ENCODE measurements at regions not wholly inside any gene's neighbourhood (a gene's known extent, or its start where the extent isn't known, plus 50 kb on each side); places are given as distances from the start of the nearest gene placed in this dataset.

DNA sequence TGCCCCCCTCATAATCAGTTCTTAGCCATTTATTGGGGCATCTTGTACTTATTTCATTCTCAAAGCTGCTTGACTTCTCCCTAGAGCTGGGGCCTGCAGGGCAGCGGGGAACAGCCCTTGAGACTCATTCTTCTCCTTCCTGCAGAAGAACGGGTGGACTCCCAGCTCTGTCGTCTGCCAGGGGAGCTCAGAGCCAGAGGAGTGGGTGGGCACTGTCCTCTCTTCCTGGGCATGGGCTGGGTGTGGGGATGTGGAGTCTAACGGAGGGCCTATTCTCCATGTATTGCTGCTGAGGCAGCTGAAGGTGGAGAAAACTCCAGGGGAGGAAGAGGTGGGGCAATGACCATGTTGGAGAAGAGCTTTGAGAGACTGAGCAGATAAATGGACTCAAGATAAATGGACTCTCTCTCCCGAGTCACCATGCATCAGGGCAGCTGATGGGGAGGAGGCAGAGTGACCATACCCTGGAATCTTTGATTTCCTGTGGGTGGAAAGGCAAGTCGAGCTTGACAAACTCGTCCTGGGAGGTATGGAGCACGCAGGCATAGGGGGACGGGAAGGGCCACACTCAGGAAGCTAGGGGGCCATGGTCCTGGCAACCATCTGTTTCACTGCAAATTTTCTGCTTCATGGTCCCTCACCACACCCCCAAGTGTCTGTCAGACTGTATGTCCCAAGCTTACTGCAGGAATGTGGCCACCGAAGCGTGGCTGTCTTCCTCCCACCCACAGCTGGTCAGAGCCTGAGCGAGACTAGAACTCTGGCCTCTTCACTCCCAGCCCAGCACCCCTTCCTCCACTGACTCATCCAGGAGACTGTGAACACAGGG, 56.9 kb upstream of the ATP2B4 start:
- Histone ChIP-seq H3K79me2 (ENCODE audit: low read depth) (no peaks in the 10 kb centered on the region), H3K9me3 (ENCODE audit: low read depth) (no peaks in the 10 kb centered on the region), H2AFZ (replicated peaks) (no peak overlapping the region), H4K20me1 (ENCODE audit: low read depth) (no peaks in the 10 kb centered on the region), H3K27me3 (no peaks in the 10 kb centered on the region), H3K27ac (no peak overlapping the region), H3F3A (ENCODE audit: low read depth) (no peaks in the 10 kb centered on the region), H3K4me1 (peaks cover 11% of the 10 kb centered on the region), H3K9ac (no peak overlapping the region), H3K4me2 (no peak overlapping the region), H3K36me3 (no peaks in the 10 kb centered on the region), H3K4me3 (no peak overlapping the region)
- TF ChIP-seq, protein P1, sequence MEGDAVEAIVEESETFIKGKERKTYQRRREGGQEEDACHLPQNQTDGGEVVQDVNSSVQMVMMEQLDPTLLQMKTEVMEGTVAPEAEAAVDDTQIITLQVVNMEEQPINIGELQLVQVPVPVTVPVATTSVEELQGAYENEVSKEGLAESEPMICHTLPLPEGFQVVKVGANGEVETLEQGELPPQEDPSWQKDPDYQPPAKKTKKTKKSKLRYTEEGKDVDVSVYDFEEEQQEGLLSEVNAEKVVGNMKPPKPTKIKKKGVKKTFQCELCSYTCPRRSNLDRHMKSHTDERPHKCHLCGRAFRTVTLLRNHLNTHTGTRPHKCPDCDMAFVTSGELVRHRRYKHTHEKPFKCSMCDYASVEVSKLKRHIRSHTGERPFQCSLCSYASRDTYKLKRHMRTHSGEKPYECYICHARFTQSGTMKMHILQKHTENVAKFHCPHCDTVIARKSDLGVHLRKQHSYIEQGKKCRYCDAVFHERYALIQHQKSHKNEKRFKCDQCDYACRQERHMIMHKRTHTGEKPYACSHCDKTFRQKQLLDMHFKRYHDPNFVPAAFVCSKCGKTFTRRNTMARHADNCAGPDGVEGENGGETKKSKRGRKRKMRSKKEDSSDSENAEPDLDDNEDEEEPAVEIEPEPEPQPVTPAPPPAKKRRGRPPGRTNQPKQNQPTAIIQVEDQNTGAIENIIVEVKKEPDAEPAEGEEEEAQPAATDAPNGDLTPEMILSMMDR (IDR thresholded peaks at IDR 0.05) = no peak
- TF ChIP-seq EZH2 (IDR thresholded peaks at IDR 0.05) (no peak), EZH2phosphoT487 (IDR thresholded peaks at IDR 0.05) (no peak)
- Mint-ChIP-seq H3K36me3 (no peaks in the 10 kb centered on the region), H3K27me3 (ENCODE audit: insufficient read depth, low read depth) (peaks cover 3% of the 10 kb centered on the region), H3K9me3 (no peaks in the 10 kb centered on the region), H3K4me3 (no peak overlapping the region), H3K4me1 (peaks cover 52% of the 10 kb centered on the region), H3K27ac (peak overlapping the region; percentile 50)
- no peak for DNase-seq (ENCODE audit: low spot score)

DNA sequence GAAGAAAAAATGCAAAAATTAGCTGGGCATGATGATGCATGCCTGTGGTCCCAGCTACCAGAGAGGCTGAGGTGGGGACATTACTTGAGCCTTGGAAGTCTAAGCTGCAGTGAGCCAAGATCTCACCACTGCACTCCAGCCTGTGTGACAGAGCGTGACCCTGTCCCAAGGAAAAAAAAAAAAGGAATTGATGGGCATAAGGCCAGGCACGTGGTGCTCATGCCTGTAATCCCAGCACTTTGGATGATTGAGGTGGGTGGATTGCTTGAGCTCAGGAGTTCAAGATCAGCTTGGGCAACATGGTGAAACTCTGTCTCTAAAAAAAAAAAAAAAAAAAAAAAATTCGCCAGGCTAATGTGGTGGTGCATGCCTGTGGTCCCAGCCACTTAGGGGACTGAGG, 55.8 kb upstream of the ATP2B4 start:
- TF ChIP-seq EZH2phosphoT487 (IDR thresholded peaks at IDR 0.05) (no peak), EZH2 (IDR thresholded peaks at IDR 0.05) (no peak)
- TF ChIP-seq, protein P1 (IDR thresholded peaks at IDR 0.05) = no peak
- H3K4me1 Mint-ChIP-seq = peaks cover 52% of the 10 kb centered on the region
- Histone ChIP-seq H3K9me3 (ENCODE audit: low read depth) (no peaks in the 10 kb centered on the region), H4K20me1 (ENCODE audit: low read depth) (no peaks in the 10 kb centered on the region), H2AFZ (replicated peaks) (no peak overlapping the region), H3K4me3 (no peak overlapping the region), H3K27ac (no peak overlapping the region), H3F3A (ENCODE audit: low read depth) (no peaks in the 10 kb centered on the region), H3K4me1 (peaks cover 11% of the 10 kb centered on the region), H3K9ac (no peak overlapping the region), H3K27me3 (no peaks in the 10 kb centered on the region), H3K79me2 (ENCODE audit: low read depth) (no peaks in the 10 kb centered on the region), H3K36me3 (no peaks in the 10 kb centered on the region), H3K4me2 (no peak overlapping the region)
- no peak for DNase-seq (ENCODE audit: low spot score)
- H3K4me3 Mint-ChIP-seq = peak overlapping the region; percentile 21
- H3K27me3 Mint-ChIP-seq (ENCODE audit: insufficient read depth, low read depth) = peaks cover 10% of the 10 kb centered on the region
- H3K9me3 Mint-ChIP-seq = no peaks in the 10 kb centered on the region
- peak overlapping the region; percentile 50 for H3K27ac Mint-ChIP-seq
- no peaks in the 10 kb centered on the region for H3K36me3 Mint-ChIP-seq

DNA sequence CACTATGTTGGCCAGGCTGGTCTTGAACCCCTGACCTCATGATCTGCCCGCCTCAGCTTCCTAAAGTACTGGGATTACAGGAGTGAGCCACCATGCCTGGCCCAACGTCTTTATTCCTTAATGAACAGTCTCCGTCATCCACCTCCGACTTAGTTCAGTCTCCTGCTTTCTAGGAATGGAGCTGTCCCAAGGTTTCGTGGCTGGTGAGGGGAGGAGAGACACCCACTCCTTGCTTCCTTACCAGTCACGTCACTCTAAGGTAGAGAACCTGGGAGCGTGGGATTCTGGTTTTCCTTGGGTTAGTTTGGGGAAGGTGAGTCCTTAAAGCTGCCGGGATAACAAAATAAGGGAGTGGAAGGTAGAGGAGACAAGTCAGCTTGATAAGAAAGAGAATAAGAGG, 55.0 kb upstream of the ATP2B4 start:
- H3K9me3 ChIP-seq (ENCODE audit: low read depth) = no peaks in the 10 kb centered on the region
- H2AFZ ChIP-seq (replicated peaks) = peak overlapping the region; percentile 81

More for the DNA sequence above, 55.0 kb upstream of the ATP2B4 start:
- Mint-ChIP-seq H3K4me3 (peak overlapping the region; percentile 71), H3K9me3 (no peaks in the 10 kb centered on the region), H3K36me3 (no peaks in the 10 kb centered on the region), H3K27ac (peak overlapping the region; percentile 100), H3K27me3 (ENCODE audit: insufficient read depth, low read depth) (peaks cover 11% of the 10 kb centered on the region), H3K4me1 (peaks cover 56% of the 10 kb centered on the region)
- no peaks in the 10 kb centered on the region for H3K27me3 ChIP-seq
- no peak overlapping the region for H3K9ac ChIP-seq
- no peaks in the 10 kb centered on the region for H4K20me1 ChIP-seq (ENCODE audit: low read depth)
- H3K4me1 ChIP-seq = peaks cover 11% of the 10 kb centered on the region
- peak overlapping the region; percentile 67 for H3K27ac ChIP-seq
- no peaks in the 10 kb centered on the region for H3K79me2 ChIP-seq (ENCODE audit: low read depth)
- TF ChIP-seq EZH2phosphoT487 (IDR thresholded peaks at IDR 0.05) (no peak), EZH2 (IDR thresholded peaks at IDR 0.05) (no peak)
- TF ChIP-seq, protein P1 (IDR thresholded peaks at IDR 0.05) = no peak
- no peak overlapping the region for H3K4me3 ChIP-seq
- DNase-seq (ENCODE audit: low spot score) = no peak
- peak overlapping the region; percentile 52 for H3K4me2 ChIP-seq
- H3F3A ChIP-seq (ENCODE audit: low read depth) = no peaks in the 10 kb centered on the region
- no peaks in the 10 kb centered on the region for H3K36me3 ChIP-seq
